ENCODE measurements at regions not wholly inside any gene's neighbourhood (a gene's known extent, or its start where the extent isn't known, plus 50 kb on each side); places are given as distances from the start of the nearest gene placed in this dataset.

- CTCF ChIA-PET, result interaction anchor here (1.0 kb wide), 1 partner anchor 9 kb away, joined by 3 read pairs; no protein-coding TSS in a partner anchor
- POLR2A ChIA-PET, result no interaction called here
- Histone ChIP-seq H3K27me3 (ENCODE audit: control insufficient read depth, insufficient read depth, low read length) (no peaks in the 10 kb centered on the region), H3K4me3 (ENCODE audit: low read depth, low read length) (no peak overlapping the region), H3K36me3 (ENCODE audit: control insufficient read depth, insufficient read depth, low read length) (no peaks in the 10 kb centered on the region)
- TF ChIP-seq CTCF (IDR thresholded peaks at IDR 0.05; ENCODE audit: insufficient read depth, low read depth, low read length), result no peak
- no peak for DNase-seq (ENCODE audit: low read depth)
Observed at GRCh38 chr12:126676434-126676833, 1590.5 kb upstream of the TMEM132C start.

GRCh38 chr12:126681676-126682075 lies 1585.3 kb upstream of the TMEM132C start:
- Histone ChIP-seq H3K4me3 (ENCODE audit: low read depth, low read length) (no peak overlapping the region), H3K36me3 (ENCODE audit: control insufficient read depth, insufficient read depth, low read length) (no peaks in the 10 kb centered on the region), H3K27me3 (ENCODE audit: control insufficient read depth, insufficient read depth, low read length) (no peaks in the 10 kb centered on the region)
- ChIA-PET CTCF (interaction anchor here (0.5 kb wide), 1 partner anchor 30 kb away, joined by 3 read pairs; no protein-coding TSS in a partner anchor), POLR2A (interaction anchor here (0.5 kb wide), 1 partner anchor 11 kb away, joined by 3 read pairs; no protein-coding TSS in a partner anchor)
- TF ChIP-seq CTCF (IDR thresholded peaks at IDR 0.05; ENCODE audit: insufficient read depth, low read depth, low read length), result no peak
- no peak for DNase-seq (ENCODE audit: low read depth)

GRCh38 chr12:126684703-126685102 lies 1582.3 kb upstream of the TMEM132C start:
- ChIA-PET POLR2A (no interaction called here), CTCF (interaction anchor here (0.6 kb wide), 1 partner anchor 33 kb away, joined by 3 read pairs; no protein-coding TSS in a partner anchor)
- no peaks in the 10 kb centered on the region for H3K27me3 ChIP-seq (ENCODE audit: control insufficient read depth, insufficient read depth, low read length)
- no peak for TF ChIP-seq CTCF (IDR thresholded peaks at IDR 0.05; ENCODE audit: insufficient read depth, low read depth, low read length)
- no peaks in the 10 kb centered on the region for H3K36me3 ChIP-seq (ENCODE audit: control insufficient read depth, insufficient read depth, low read length)
- no peak for DNase-seq (ENCODE audit: low read depth)
- no peak overlapping the region for H3K4me3 ChIP-seq (ENCODE audit: low read depth, low read length)

GRCh38 chr12:126685636-126686035 lies 1581.3 kb upstream of the TMEM132C start:
- no peaks in the 10 kb centered on the region for H3K36me3 ChIP-seq (ENCODE audit: control insufficient read depth, insufficient read depth, low read length)
- DNase-seq (ENCODE audit: low read depth), result no peak
- H3K27me3 ChIP-seq (ENCODE audit: control insufficient read depth, insufficient read depth, low read length), result no peaks in the 10 kb centered on the region
- no peak overlapping the region for H3K4me3 ChIP-seq (ENCODE audit: low read depth, low read length)
- ChIA-PET CTCF (no interaction called here), POLR2A (no interaction called here)
- no peak for TF ChIP-seq CTCF (IDR thresholded peaks at IDR 0.05; ENCODE audit: insufficient read depth, low read depth, low read length)

GRCh38 chr12:126688556-126688955 lies 1578.4 kb upstream of the TMEM132C start:
- no peaks in the 10 kb centered on the region for H3K36me3 ChIP-seq (ENCODE audit: control insufficient read depth, insufficient read depth, low read length)

More at GRCh38 chr12:126688556-126688955, 1578.4 kb upstream of the TMEM132C start:
- Histone ChIP-seq H3K27me3 (ENCODE audit: control insufficient read depth, insufficient read depth, low read length) (no peaks in the 10 kb centered on the region), H3K4me3 (ENCODE audit: low read depth, low read length) (no peak overlapping the region)
- DNase-seq (ENCODE audit: low read depth), result no peak
- TF ChIP-seq CTCF (IDR thresholded peaks at IDR 0.05; ENCODE audit: insufficient read depth, low read depth, low read length), result no peak
- ChIA-PET CTCF (no interaction called here), POLR2A (no interaction called here)
